AG04450 (cell line): ENCODE measurements at regions not wholly inside any gene's neighbourhood (a gene's known extent, or its start where the extent isn't known, plus 50 kb on each side); places are given as distances from the start of the nearest gene placed in this dataset.

Source experiments
- CTCF ChIA-PET: fragments of 300-600, 350-600 bp; formaldehyde crosslinking; extraction: SDS; loops from one replicate; lab custom pipeline; 2022; ENCODE audit warnings: antibody characterized with exemption, inconsistent platforms; lab: Charles Lee
- POLR2A ChIA-PET: fragments of 350-600 bp; formaldehyde crosslinking; extraction: SDS; loops from one replicate; lab custom pipeline; 2021; ENCODE audit warnings: antibody characterized with exemption, inconsistent platforms; lab: Yijun Ruan, JAX
- DNase-seq: peaks from one replicate; pipeline ENCODE4 v3.0.0-alpha.2; 2011; ENCODE audit warnings: low read depth, low spot score
- H3K27ac ChIP-seq: one replicate; pipeline ENCODE4 v1.5.1; 2012; ENCODE audit warnings: low read depth, low read length, control low read depth
- H3K27me3 ChIP-seq: one replicate; pipeline ENCODE4 v1.6.0; 2012; ENCODE audit warnings: low read length; ENCODE audit not compliant: control insufficient read depth, insufficient read depth
- H3K4me3 ChIP-seq: 2 replicates; pipeline ENCODE4 v1.5.1; 2011; ENCODE audit warnings: mild to moderate bottlenecking, low read depth, low read length, control low read depth
- H3K9me3 ChIP-seq: 2 replicates; pipeline ENCODE4 v1.5.1; 2012; ENCODE audit warnings: low read length; ENCODE audit not compliant: control insufficient read depth, insufficient read depth
- TF ChIP-seq, protein P1 (sequence below): IDR thresholded peaks from 2 replicates; pipeline ENCODE4 v1.5.1; 2011; ENCODE audit warnings: low read depth, low read length, control low read depth, inconsistent platforms

DNA sequence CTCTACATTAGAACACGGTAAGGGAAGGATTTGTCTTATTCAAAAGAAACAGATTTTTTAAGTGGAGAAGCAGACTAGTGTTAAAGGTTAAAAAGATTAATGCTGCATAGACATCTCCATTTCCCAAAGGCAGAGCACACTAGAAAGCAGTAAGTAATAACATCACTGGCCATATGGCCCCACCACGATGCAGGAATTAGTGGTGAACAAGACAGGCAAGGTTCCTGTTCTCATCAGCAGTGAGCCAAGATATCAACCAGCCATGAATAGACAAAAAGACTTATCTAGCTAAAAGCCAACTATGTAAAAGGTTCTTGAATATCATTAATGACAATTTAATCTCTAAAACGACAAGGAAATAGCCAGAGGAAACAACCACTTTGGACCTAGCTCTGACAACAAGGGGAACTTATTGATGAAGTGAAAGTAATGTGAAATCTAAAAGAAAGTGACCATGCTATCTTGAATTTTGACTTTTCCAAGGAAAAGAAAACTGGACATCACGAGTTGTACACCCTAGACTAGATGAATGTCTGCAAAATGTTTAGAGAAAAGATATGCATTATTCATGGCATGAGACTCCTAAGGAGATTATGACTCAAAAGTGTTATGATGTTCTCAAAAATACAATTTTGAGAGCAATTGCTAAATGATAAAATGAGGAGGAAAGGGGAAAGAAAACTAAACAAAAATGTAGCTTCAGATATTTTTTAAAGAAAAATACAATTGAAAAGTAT, 157.9 kb upstream of the STXBP5 start:
- Histone ChIP-seq H3K27me3 (no peaks in the 10 kb centered on the region), H3K4me3 (no peak overlapping the region), H3K9me3 (peaks cover 3% of the 10 kb centered on the region; the same call in 1 of the 2 replicates), H3K27ac (no peak overlapping the region)
- DNase-seq: no peak
- POLR2A ChIA-PET: no interaction called here
- TF ChIP-seq, protein P1, sequence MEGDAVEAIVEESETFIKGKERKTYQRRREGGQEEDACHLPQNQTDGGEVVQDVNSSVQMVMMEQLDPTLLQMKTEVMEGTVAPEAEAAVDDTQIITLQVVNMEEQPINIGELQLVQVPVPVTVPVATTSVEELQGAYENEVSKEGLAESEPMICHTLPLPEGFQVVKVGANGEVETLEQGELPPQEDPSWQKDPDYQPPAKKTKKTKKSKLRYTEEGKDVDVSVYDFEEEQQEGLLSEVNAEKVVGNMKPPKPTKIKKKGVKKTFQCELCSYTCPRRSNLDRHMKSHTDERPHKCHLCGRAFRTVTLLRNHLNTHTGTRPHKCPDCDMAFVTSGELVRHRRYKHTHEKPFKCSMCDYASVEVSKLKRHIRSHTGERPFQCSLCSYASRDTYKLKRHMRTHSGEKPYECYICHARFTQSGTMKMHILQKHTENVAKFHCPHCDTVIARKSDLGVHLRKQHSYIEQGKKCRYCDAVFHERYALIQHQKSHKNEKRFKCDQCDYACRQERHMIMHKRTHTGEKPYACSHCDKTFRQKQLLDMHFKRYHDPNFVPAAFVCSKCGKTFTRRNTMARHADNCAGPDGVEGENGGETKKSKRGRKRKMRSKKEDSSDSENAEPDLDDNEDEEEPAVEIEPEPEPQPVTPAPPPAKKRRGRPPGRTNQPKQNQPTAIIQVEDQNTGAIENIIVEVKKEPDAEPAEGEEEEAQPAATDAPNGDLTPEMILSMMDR: no peak
- CTCF ChIA-PET: no interaction called here

DNA sequence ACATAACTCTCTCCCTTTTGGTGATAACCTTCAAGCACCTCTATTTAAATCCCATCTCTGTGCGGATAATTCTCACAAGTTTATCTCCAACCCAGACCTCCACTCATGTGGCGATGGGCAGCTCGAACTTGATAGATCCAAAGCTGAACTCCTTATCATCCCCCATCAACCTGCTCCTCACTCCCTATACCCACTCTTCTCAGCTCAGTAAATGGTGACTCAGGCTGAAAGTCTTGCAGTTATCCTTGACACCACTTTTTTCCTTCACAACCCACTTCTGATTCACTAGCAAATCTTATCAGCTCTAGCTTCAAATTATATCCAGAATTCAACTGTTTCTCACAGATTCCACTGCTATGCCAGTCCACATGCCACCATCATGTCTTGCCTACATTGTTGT, 155.3 kb upstream of the STXBP5 start:
- no peak overlapping the region for H3K4me3 ChIP-seq
- CTCF ChIA-PET: no interaction called here
- peaks cover 2% of the 10 kb centered on the region; the same call in 1 of the 2 replicates for H3K9me3 ChIP-seq
- POLR2A ChIA-PET: no interaction called here
- TF ChIP-seq, protein P1: no peak
- H3K27me3 ChIP-seq: no peaks in the 10 kb centered on the region
- no peak for DNase-seq
- H3K27ac ChIP-seq: no peak overlapping the region

DNA sequence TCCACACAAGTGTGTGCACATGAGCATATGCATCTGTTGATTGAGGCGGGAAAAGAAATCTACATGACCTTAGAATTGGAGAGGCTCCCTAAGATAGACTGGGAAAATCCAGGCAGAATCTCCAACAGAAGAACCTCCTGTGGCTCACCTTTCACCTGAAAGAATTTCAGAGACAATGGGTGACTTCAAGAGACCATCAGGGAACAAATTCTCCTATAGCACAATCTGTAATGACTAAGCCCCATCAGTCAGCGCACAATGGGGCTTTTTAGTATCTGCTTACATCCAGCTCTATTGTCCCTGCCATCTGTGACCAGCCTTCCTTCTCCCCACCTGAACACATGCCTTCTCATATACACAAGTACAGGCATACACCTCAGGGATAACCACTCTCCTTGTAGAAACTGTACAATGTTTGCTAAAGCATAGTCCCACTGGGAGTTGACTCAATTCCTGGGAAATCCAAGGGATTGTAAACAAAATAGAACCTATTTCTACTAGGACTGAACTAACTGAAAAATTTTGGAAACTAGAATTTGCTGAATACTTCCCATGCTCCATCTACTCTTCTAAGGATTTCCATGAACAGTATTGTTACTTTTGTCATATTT, 150.8 kb upstream of the STXBP5 start:
- Histone ChIP-seq H3K4me3 (no peak overlapping the region), H3K27me3 (no peaks in the 10 kb centered on the region), H3K27ac (no peak overlapping the region), H3K9me3 (no peaks in the 10 kb centered on the region)
- POLR2A ChIA-PET: no interaction called here
- TF ChIP-seq, protein P1: no peak
- CTCF ChIA-PET: no interaction called here
- no peak for DNase-seq

DNA sequence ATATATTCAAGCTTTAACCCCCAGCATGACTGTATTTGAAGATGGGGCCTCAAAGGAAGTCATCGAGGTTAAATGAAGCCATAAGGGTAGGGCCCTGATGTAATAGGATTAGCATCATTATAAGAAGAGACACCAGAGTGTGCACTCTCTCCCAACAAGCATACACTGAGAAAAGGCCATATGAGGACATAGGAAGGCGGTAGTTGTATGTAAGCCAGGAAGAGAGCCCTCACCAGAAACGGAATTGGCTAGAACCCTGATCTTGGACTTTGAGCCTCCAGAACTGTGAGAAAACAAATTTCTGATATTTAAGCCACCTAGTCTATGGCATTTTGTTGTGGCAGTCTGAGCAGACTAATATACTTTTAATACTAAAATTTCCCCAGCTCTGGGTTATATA, 150.1 kb upstream of the STXBP5 start:
- Histone ChIP-seq H3K4me3 (no peak overlapping the region), H3K27me3 (no peaks in the 10 kb centered on the region), H3K9me3 (no peaks in the 10 kb centered on the region), H3K27ac (no peak overlapping the region)
- TF ChIP-seq, protein P1: no peak
- POLR2A ChIA-PET: no interaction called here
- no peak for DNase-seq
- CTCF ChIA-PET: interaction anchor here (0.7 kb wide), 1 partner anchor 43 kb away, joined by 3 read pairs; no protein-coding TSS in a partner anchor

DNA sequence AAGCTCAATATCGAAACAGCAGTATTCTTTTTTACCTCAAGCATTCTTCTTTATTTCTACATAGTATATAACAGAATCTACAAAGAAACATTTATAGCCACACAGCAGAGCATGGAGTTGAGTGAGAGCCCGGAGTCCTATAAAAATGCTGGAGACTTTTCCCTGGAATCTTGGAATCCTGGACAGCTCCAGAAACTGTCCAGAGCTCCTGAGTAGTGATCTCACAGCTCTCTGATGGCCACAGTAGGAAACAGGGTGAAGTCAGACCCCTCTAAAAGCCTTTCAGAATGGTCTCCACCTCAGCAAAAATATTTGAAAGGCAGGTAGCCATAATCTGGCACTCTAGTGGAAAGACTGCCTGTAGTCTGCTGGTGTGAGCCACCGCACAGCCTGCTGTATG, 149.3 kb upstream of the STXBP5 start:
- Histone ChIP-seq H3K27ac (no peak overlapping the region), H3K9me3 (no peaks in the 10 kb centered on the region), H3K27me3 (no peaks in the 10 kb centered on the region), H3K4me3 (no peak overlapping the region)
- ChIA-PET CTCF (interaction anchor here (0.7 kb wide), 1 partner anchor 44 kb away, joined by 3 read pairs; no protein-coding TSS in a partner anchor), POLR2A (no interaction called here)
- TF ChIP-seq, protein P1: no peak
- DNase-seq: no peak
